IMR-90 (cell line): ENCODE measurements at regions not wholly inside any gene's neighbourhood (a gene's known extent, or its start where the extent isn't known, plus 50 kb on each side); places are given as distances from the start of the nearest gene placed in this dataset.

Experiments used
- ATAC-seq: fragments of 200-7000 bp; cut with Tn5 transposase; 2 replicates; pipeline ENCODE4 v1.9.1; 2020; ENCODE audit warnings: low read depth, mild to moderate bottlenecking, moderate library complexity
- BruUV-seq: library from RNA; stranded (reverse); fragments of 400-500 nt; replicated peaks from 2 replicates; lab custom pipeline; 2021; lab: Mats Ljungman, UMichigan
- CTCF ChIA-PET: fragments of 300-600 bp; formaldehyde crosslinking; extraction: SDS; loops from one replicate; lab custom pipeline; 2021; ENCODE audit warnings: antibody characterized with exemption; lab: Yijun Ruan, JAX
- POLR2A ChIA-PET: fragments of 300-600 bp; sonication (Branson Sonifier 250); formaldehyde crosslinking; loops from one replicate; lab custom pipeline; 2022; ENCODE audit warnings: antibody characterized with exemption; ENCODE audit not compliant: unreplicated experiment; lab: Charles Lee
- DNase-seq: peaks from one replicate; pipeline ENCODE4 v3.0.0; 2013
- H2AFZ ChIP-seq: replicated peaks from 2 replicates; pipeline ENCODE3; 2013; ENCODE audit warnings: low read length, mild to moderate bottlenecking; ENCODE audit not compliant: poor library complexity
- H2AK5ac ChIP-seq: 2 replicates; pipeline ENCODE4 v1.6.1; 2013; ENCODE audit warnings: low read depth, low read length, inconsistent platforms
- H2AK9ac ChIP-seq: replicated peaks from 2 replicates; pipeline ENCODE3; 2013; ENCODE audit warnings: mild to moderate bottlenecking, low read depth, low read length, moderate library complexity; ENCODE audit not compliant: poor library complexity
- H2BK120ac ChIP-seq: 2 replicates; pipeline ENCODE4 v1.6.1; 2013; ENCODE audit warnings: low read depth, low read length, inconsistent platforms
- H2BK15ac ChIP-seq: 3 replicates; pipeline ENCODE4 v1.6.1; 2013; ENCODE audit warnings: low read depth, low read length, inconsistent platforms
- H2BK20ac ChIP-seq: 2 replicates; pipeline ENCODE4 v1.6.1; 2013; ENCODE audit warnings: low read depth, mild to moderate bottlenecking, inconsistent platforms, low read length, moderate library complexity
- H2BK5ac ChIP-seq: 2 replicates; pipeline ENCODE4 v1.6.1; 2013; ENCODE audit warnings: mild to moderate bottlenecking, low read depth, low read length, inconsistent platforms; ENCODE audit not compliant: poor library complexity, severe bottlenecking
- H3K14ac ChIP-seq: replicated peaks from 2 replicates; pipeline ENCODE4 v1.6.1; 2013; ENCODE audit warnings: low read depth, low read length, inconsistent platforms
- H3K18ac ChIP-seq: 2 replicates; pipeline ENCODE4 v1.6.1; 2013; ENCODE audit warnings: low read depth, low read length, control low read depth
- H3K23ac ChIP-seq: 2 replicates; pipeline ENCODE4 v1.6.1; 2013; ENCODE audit warnings: low read depth, low read length, inconsistent platforms
- H3K27ac ChIP-seq: 2 replicates; pipeline ENCODE4 v1.5.1; 2013; ENCODE audit warnings: mild to moderate bottlenecking, control low read depth, low read length; ENCODE audit not compliant: insufficient read depth
- H3K27me3 ChIP-seq: 2 replicates; pipeline ENCODE4 v1.6.1; 2013; ENCODE audit warnings: low read length; ENCODE audit not compliant: control insufficient read depth, insufficient read depth
- H3K36me3 ChIP-seq: 2 replicates; pipeline ENCODE4 v1.6.1; 2013; ENCODE audit warnings: low read length, mixed read lengths; ENCODE audit not compliant: control insufficient read depth, insufficient read depth
- H3K4ac ChIP-seq: 2 replicates; pipeline ENCODE4 v1.6.1; 2013; ENCODE audit warnings: low read depth, low read length, inconsistent platforms
- H3K4me1 ChIP-seq: 2 replicates; pipeline ENCODE4 v1.6.1; 2013; ENCODE audit warnings: low read length, mixed read lengths; ENCODE audit not compliant: control insufficient read depth, insufficient read depth
- H3K4me2 ChIP-seq: 2 replicates; pipeline ENCODE4 v1.6.1; 2013; ENCODE audit warnings: low read depth, mild to moderate bottlenecking, control low read depth, low read length, moderate library complexity
- H3K4me3 ChIP-seq: 2 replicates; pipeline ENCODE4 v1.5.1; 2013; ENCODE audit warnings: low read depth, mild to moderate bottlenecking, control low read depth, low read length, moderate library complexity; ENCODE audit not compliant: insufficient read depth
- H3K56ac ChIP-seq: 2 replicates; pipeline ENCODE4 v1.6.1; 2013; ENCODE audit warnings: low read length, inconsistent platforms; ENCODE audit not compliant: insufficient read depth; ENCODE audit errors: extremely low read depth
- H3K79me1 ChIP-seq, 2 experiments: 2 replicates each; pipeline ENCODE4 v1.6.1; 2013; ENCODE audit warnings: low read length in 2 of 2, inconsistent platforms in 1 of 2, low read depth in 1 of 2
- H3K9ac ChIP-seq: 2 replicates; pipeline ENCODE4 v1.6.1; 2013; ENCODE audit warnings: low read depth, low read length, control low read depth
- H3K9me1 ChIP-seq: 2 replicates; pipeline ENCODE4 v1.6.1; 2013; ENCODE audit warnings: low read length, inconsistent platforms; ENCODE audit not compliant: insufficient read depth
- H3K9me3 ChIP-seq: 2 replicates; pipeline ENCODE4 v1.6.1; 2013; ENCODE audit warnings: low read length; ENCODE audit not compliant: control insufficient read depth, insufficient read depth
- H4K20me1 ChIP-seq: 2 replicates; pipeline ENCODE4 v1.6.1; 2013; ENCODE audit warnings: low read length, inconsistent platforms; ENCODE audit not compliant: insufficient read depth
- H4K5ac ChIP-seq: 2 replicates; pipeline ENCODE4 v1.6.1; 2013; ENCODE audit warnings: mild to moderate bottlenecking, low read depth, low read length, control low read depth
- H4K8ac ChIP-seq, 2 experiments: 2 replicates each; pipeline ENCODE4 v1.6.1; 2013; ENCODE audit warnings: low read depth in 2 of 2, low read length in 2 of 2, control low read depth in 1 of 2, inconsistent platforms in 1 of 2
- H4K91ac ChIP-seq: 2 replicates; pipeline ENCODE4 v1.6.1; 2013; ENCODE audit warnings: low read depth, low read length, inconsistent platforms; ENCODE audit not compliant: insufficient read depth
- BHLHE40 ChIP-seq: fragments of 150-350 bp; IDR thresholded peaks from 2 replicates; pipeline ENCODE4 v1.6.1; 2016; ENCODE audit warnings: mild to moderate bottlenecking, low read depth, low read length
- CHD1 ChIP-seq: IDR thresholded peaks from 2 replicates; pipeline ENCODE4 v1.6.1; 2012; ENCODE audit warnings: low read depth, low read length, improper control_type of control experiment
- CTCF ChIP-seq: conservative IDR thresholded peaks from 2 replicates; pipeline ENCODE4 v1.5.1; 2012; ENCODE audit warnings: mild to moderate bottlenecking, low read depth, low read length, improper control_type of control experiment
- MAFK ChIP-seq: IDR thresholded peaks from 2 replicates; pipeline ENCODE4 v1.6.1; 2012; ENCODE audit warnings: low read depth, low read length, improper control_type of control experiment
- MAZ ChIP-seq: IDR thresholded peaks from 2 replicates; pipeline ENCODE4 v1.6.1; 2012; ENCODE audit warnings: low read depth, mild to moderate bottlenecking, low read length, improper control_type of control experiment, moderate library complexity, borderline replicate concordance
- POLR2A ChIP-seq: IDR thresholded peaks from 2 replicates; pipeline ENCODE4 v1.6.1; 2012; ENCODE audit warnings: mild to moderate bottlenecking, low read depth, low read length
- RAD21 ChIP-seq: IDR thresholded peaks from 2 replicates; pipeline ENCODE4 v1.6.1; 2012; ENCODE audit warnings: low read length, improper control_type of control experiment
- RCOR1 ChIP-seq: IDR thresholded peaks from 2 replicates; pipeline ENCODE4 v1.6.1; 2012; ENCODE audit warnings: mild to moderate bottlenecking, low read length, improper control_type of control experiment; ENCODE audit not compliant: insufficient replicate concordance
- SMC3 ChIP-seq: fragments of 150-350 bp; IDR thresholded peaks from 2 replicates; pipeline ENCODE4 v1.6.1; 2016; ENCODE audit warnings: low read depth, mild to moderate bottlenecking, antibody characterized with exemption, low read length, moderate library complexity
- WGBS, 2 experiments: methylation state at CpG; one replicate each; pipeline versions ENCODE4 v1.1.5 to v1.1.7; 2013; ENCODE audit warnings: missing lambda C conversion rate in 2 of 2; ENCODE audit not compliant: insufficient read length in 1 of 2; ENCODE audit errors: extremely low coverage in 2 of 2; 5-methylcytosine and 5-hydroxymethylcytosine counted together
- dilution Hi-C: fragments of 300-500 bp; cut with HindIII; formaldehyde crosslinking; loops from one replicate; pipeline ENCODE4 v1.14.3; 2018; ENCODE audit warnings: low sequenced_read_pairs; ENCODE audit not compliant: unreplicated experiment
- in situ Hi-C: fragments of 300-500 bp; cut with MboI; formaldehyde crosslinking; loops from 3 replicates; pipeline ENCODE4 v1.14.3; 2019; ENCODE audit warnings: low sequenced_read_pairs, inconsistent platforms, mixed read lengths
- intact Hi-C: fragments of 100-400 bp; cut with micrococcal nuclease; formaldehyde crosslinking; loops from 2 replicates; pipeline ENCODE4 v1.10.0; 2022

- H3K27me3 ChIP-seq = no peaks in the 10 kb centered on the region
- no peak overlapping the region for H3K18ac ChIP-seq
- no peak overlapping the region for H2AFZ ChIP-seq
- no peak overlapping the region for H3K56ac ChIP-seq
- in situ Hi-C loops (no loop called here), intact Hi-C loops (no loop called here), dilution Hi-C loops (no loop called here)
- WGBS, 2 experiments = 56% methylated on average over 1 of the region's 3 CpGs; no CpG with 5 or more reads in 1 of the 2 experiments
- no peaks in the 10 kb centered on the region for H3K9me1 ChIP-seq
- no peak overlapping the region for H3K4ac ChIP-seq
- no peaks in the 10 kb centered on the region for H3K79me1 ChIP-seq
- no peaks in the 10 kb centered on the region for H4K20me1 ChIP-seq
- H3K36me3 ChIP-seq = no peaks in the 10 kb centered on the region
- H4K91ac ChIP-seq = no peak overlapping the region
- ATAC-seq (no peak), DNase-seq (no peak)
- H2AK5ac ChIP-seq = no peak overlapping the region
- H3K27ac ChIP-seq = no peak overlapping the region
- H4K5ac ChIP-seq = no peak overlapping the region
- no peak overlapping the region for H3K4me3 ChIP-seq
- CTCF ChIA-PET = no interaction called here
- no peak overlapping the region for H4K8ac ChIP-seq
- H2BK120ac ChIP-seq = no peak overlapping the region
- no peak overlapping the region for H3K4me2 ChIP-seq
- no peak overlapping the region for H3K9ac ChIP-seq
- no TSS peak for BruUV-seq
- H2BK20ac ChIP-seq = no peak overlapping the region
- POLR2A ChIA-PET = no interaction called here
- no peak overlapping the region for H2BK15ac ChIP-seq
- no peaks in the 10 kb centered on the region for H3K4me1 ChIP-seq
- TF ChIP-seq CHD1 (no peak), MAZ (no peak), BHLHE40 (no peak), POLR2A (no peak), CTCF (no peak), RAD21 (no peak), SMC3 (no peak), MAFK (no peak), RCOR1 (no peak)
- no peak overlapping the region for H3K14ac ChIP-seq
- H3K23ac ChIP-seq = no peak overlapping the region
- H2AK9ac ChIP-seq = no peak overlapping the region
- no peaks in the 10 kb centered on the region for H3K9me3 ChIP-seq
- H2BK5ac ChIP-seq = no peak overlapping the region
Measured at GRCh38 chr13:60645676-60646075, 248.7 kb downstream of the TDRD3 start.
